ENCODE measurements at regions not wholly inside any gene's neighbourhood (a gene's known extent, or its start where the extent isn't known, plus 50 kb on each side); places are given as distances from the start of the nearest gene placed in this dataset.

DNA sequence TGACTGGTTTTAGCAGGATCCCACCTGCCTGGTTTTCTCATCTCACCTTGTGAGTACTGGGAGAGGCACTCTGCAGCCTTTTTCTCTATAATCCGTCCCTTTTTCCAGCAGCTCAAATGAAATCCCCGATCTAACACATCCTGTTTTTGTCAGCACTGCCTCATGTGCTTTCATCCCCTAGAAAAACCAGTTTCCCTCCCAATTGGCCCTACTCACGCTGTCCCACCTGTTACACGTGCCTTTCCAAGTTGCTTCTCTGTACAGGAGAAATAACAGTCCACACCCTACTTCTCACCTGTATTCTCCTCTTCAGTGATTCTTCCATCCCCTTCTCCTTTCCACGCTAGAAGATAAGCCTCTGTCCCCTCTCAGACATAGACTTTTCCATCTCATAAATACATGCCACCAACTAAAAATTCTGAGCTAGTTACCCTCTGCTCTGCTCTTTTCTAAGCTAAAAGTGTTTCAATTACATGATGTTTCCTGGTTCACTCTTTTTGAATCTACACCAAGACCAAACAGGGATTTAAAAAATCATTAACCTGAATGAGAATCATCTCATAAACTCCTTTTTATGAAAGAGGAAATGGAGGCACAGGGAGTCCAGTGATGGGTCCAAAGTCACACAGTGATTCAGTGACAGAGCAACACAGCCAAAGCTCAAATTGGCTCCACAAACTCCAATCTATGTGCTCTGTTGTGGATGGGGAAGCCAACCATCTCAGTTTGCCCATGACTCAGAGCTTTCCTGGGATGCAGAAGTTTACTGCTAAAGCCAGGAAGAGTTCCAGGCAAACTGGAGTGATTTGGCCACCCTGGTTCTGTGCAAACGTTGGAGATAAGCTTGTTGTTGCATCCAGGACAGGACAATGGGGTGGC, 240.0 kb upstream of the TMEM132C start:
- DNase-seq (ENCODE audit: low spot score), result no peak
- CTCF ChIA-PET (ENCODE audit: unreplicated experiment), result no interaction called here
- TF ChIP-seq, protein P1, sequence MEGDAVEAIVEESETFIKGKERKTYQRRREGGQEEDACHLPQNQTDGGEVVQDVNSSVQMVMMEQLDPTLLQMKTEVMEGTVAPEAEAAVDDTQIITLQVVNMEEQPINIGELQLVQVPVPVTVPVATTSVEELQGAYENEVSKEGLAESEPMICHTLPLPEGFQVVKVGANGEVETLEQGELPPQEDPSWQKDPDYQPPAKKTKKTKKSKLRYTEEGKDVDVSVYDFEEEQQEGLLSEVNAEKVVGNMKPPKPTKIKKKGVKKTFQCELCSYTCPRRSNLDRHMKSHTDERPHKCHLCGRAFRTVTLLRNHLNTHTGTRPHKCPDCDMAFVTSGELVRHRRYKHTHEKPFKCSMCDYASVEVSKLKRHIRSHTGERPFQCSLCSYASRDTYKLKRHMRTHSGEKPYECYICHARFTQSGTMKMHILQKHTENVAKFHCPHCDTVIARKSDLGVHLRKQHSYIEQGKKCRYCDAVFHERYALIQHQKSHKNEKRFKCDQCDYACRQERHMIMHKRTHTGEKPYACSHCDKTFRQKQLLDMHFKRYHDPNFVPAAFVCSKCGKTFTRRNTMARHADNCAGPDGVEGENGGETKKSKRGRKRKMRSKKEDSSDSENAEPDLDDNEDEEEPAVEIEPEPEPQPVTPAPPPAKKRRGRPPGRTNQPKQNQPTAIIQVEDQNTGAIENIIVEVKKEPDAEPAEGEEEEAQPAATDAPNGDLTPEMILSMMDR (conservative IDR thresholded peaks at IDR 0.05; ENCODE audit: low read length), result no peak
- TF ChIP-seq EZH2phosphoT487 (IDR thresholded peaks at IDR 0.05; ENCODE audit: borderline replicate concordance, low read depth, low read length), result no peak
- Histone ChIP-seq H4K20me1 (ENCODE audit: insufficient read depth, low read length) (no peaks in the 10 kb centered on the region), H3K4me2 (ENCODE audit: low read length) (no peak overlapping the region), H3K9me2 (ENCODE audit: insufficient read depth, low read length) (no peaks in the 10 kb centered on the region), H3K79me2 (ENCODE audit: insufficient read depth, low read depth, low read length) (no peaks in the 10 kb centered on the region), H3K4me1 (ENCODE audit: insufficient read depth, low read length, poor library complexity, severe bottlenecking) (no peaks in the 10 kb centered on the region), H2AFZ (ENCODE audit: low read length) (no peak overlapping the region), H3K27ac (ENCODE audit: low read depth, low read length, poor library complexity, severe bottlenecking) (no peak overlapping the region), H3K9me3 (ENCODE audit: low read length) (no peaks in the 10 kb centered on the region), H3K4me3 (ENCODE audit: low read depth, low read length, poor library complexity, severe bottlenecking) (no peak overlapping the region), H3K36me3 (ENCODE audit: insufficient read depth, low read length) (no peaks in the 10 kb centered on the region)
- intact Hi-C loops (cut with micrococcal nuclease; ENCODE audit: unreplicated experiment), result no loop called here
- POLR2A ChIA-PET, result interaction anchor here (1.6 kb wide), 1 partner anchor 12 kb away, joined by 5 read pairs; no protein-coding TSS in a partner anchor
- BruUV-seq (replicated peaks), result no TSS peak

DNA sequence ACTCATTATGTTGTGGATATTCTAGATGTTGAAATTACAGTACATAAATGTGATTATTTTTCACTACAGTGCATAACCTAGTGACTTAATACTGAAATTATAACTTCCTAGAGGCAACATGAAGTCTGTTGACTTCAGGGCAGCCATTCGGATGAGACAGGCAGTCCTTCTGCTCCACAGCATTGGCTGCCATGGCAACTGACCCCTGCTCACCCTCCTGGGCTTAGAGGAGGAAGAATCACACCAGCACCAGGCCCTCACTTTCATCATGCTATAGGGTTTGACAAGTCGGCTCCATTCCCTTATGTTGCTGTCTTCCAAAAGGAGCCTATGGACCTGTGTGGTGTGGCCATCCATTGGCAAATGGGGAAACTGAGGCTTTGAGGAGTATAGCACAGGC, 233.5 kb upstream of the TMEM132C start:
- POLR2A ChIA-PET, result interaction anchor here (1.2 kb wide), 1 partner anchor 11 kb away, joined by 3 read pairs; no protein-coding TSS in a partner anchor
- intact Hi-C loops (cut with micrococcal nuclease; ENCODE audit: unreplicated experiment), result no loop called here

More for the DNA sequence above, 233.5 kb upstream of the TMEM132C start:
- CTCF ChIA-PET (ENCODE audit: unreplicated experiment), result no interaction called here
- Histone ChIP-seq H3K36me3 (ENCODE audit: insufficient read depth, low read length) (no peaks in the 10 kb centered on the region), H3K27ac (ENCODE audit: low read depth, low read length, poor library complexity, severe bottlenecking) (no peak overlapping the region), H3K4me2 (ENCODE audit: low read length) (no peak overlapping the region), H3K4me1 (ENCODE audit: insufficient read depth, low read length, poor library complexity, severe bottlenecking) (no peaks in the 10 kb centered on the region), H3K9me2 (ENCODE audit: insufficient read depth, low read length) (no peaks in the 10 kb centered on the region), H3K79me2 (ENCODE audit: insufficient read depth, low read depth, low read length) (no peaks in the 10 kb centered on the region), H2AFZ (ENCODE audit: low read length) (no peak overlapping the region), H3K4me3 (ENCODE audit: low read depth, low read length, poor library complexity, severe bottlenecking) (no peak overlapping the region), H3K9me3 (ENCODE audit: low read length) (no peaks in the 10 kb centered on the region), H4K20me1 (ENCODE audit: insufficient read depth, low read length) (no peaks in the 10 kb centered on the region)
- no peak for DNase-seq (ENCODE audit: low spot score)
- TF ChIP-seq EZH2phosphoT487 (IDR thresholded peaks at IDR 0.05; ENCODE audit: borderline replicate concordance, low read depth, low read length), result no peak
- TF ChIP-seq, protein P1 (conservative IDR thresholded peaks at IDR 0.05; ENCODE audit: low read length), result no peak
- BruUV-seq (replicated peaks), result no TSS peak
